ENCODE measurements at regions not wholly inside any gene's neighbourhood (a gene's known extent, or its start where the extent isn't known, plus 50 kb on each side); places are given as distances from the start of the nearest gene placed in this dataset.

DNA sequence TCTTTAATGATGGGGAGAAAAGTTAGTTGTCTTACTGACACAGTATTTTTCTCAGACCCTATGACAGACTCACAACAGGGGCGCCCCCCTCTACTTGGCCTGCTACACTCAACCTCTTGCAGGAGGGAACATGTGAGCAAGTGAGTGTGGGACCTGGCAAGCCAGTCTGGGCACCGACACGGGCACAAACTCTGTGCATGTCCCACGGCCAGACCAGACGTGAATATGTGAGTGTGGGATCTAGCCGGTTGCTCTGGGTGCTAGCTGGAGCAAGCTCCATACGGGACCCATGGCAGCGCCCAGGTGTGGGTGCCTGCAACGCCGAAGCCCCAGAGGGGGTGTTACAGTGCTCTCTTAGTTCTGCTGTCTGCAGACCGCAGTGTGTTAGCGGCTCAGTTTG, 1437.3 kb upstream of the MIR17HG start:
- Histone ChIP-seq H3K4me2 (ENCODE audit: low read length) (no peak overlapping the region), H3K4me1 (ENCODE audit: control insufficient read depth in 1 of 2, insufficient read depth in 2 of 2, low read length in 2 of 2) (no peaks in the 10 kb centered on the region), H2AFZ (ENCODE audit: insufficient read depth, low read length, poor library complexity) (no peak overlapping the region), H3K4ac (ENCODE audit: low read depth, low read length) (no peak overlapping the region), H3K79me2 (ENCODE audit: control insufficient read depth, insufficient read depth, low read length, poor library complexity) (no peaks in the 10 kb centered on the region), H3K9ac (ENCODE audit: low read length) (no peak overlapping the region), H3K23ac (ENCODE audit: low read length) (no peak overlapping the region), H3K14ac (ENCODE audit: low read length) (no peak overlapping the region), H3K18ac (ENCODE audit: low read length) (no peak overlapping the region), H4K91ac (ENCODE audit: low read depth, low read length) (no peak overlapping the region), H3K27ac (ENCODE audit: low read depth, low read length) (no peak overlapping the region), H3K36me3 (ENCODE audit: control insufficient read depth in 1 of 2, insufficient read depth in 2 of 2, low read length in 2 of 2) (no peaks in the 10 kb centered on the region), H3K4me3 (ENCODE audit: low read depth, low read length) (no peak overlapping the region), H2BK120ac (ENCODE audit: insufficient read depth, low read length, poor library complexity) (no peak overlapping the region), H2AK5ac (ENCODE audit: low read length) (no peak overlapping the region), H2BK12ac (ENCODE audit: low read length) (no peak overlapping the region), H4K12ac (ENCODE audit: low read depth, low read length) (no peak overlapping the region), H4K8ac (ENCODE audit: low read depth, low read length) (no peak overlapping the region), H3K27me3 (ENCODE audit: insufficient read depth, low read length) (no peaks in the 10 kb centered on the region), H2BK5ac (ENCODE audit: low read depth, low read length, poor library complexity) (no peak overlapping the region), H3K79me1 (ENCODE audit: low read length) (no peaks in the 10 kb centered on the region), H3K9me3 (ENCODE audit: insufficient read depth, low read depth, low read length) (peaks cover 2% of the 10 kb centered on the region)
- no peak for DNase-seq
- WGBS (ENCODE audit: extremely low coverage, insufficient coverage, insufficient read length): no CpG with 5 or more reads among the region's 12 CpGs

DNA sequence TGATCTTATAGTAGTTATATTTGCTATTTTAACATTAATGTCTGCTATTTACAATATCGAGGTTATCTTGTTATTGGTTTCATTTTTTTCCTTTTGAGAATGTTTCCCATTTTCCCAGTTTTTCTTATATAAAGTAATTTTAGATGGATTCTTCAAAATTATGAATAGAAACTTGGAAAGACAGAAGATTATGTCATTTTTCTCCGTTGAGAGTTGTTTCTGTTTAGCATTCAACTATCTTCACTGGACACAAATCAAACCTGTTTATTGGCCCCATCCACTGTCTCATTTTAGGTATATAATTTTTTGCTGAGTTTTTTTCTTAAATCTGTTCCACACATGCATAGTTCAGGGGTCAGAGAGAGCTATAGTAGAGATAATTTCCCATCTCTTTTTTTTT, 1430.9 kb upstream of the MIR17HG start:
- H2AFZ ChIP-seq (ENCODE audit: insufficient read depth, low read length, poor library complexity): no peak overlapping the region
- H3K4me2 ChIP-seq (ENCODE audit: low read length): no peak overlapping the region
- no peak overlapping the region for H3K4me3 ChIP-seq (ENCODE audit: low read depth, low read length)
- H3K18ac ChIP-seq (ENCODE audit: low read length): no peak overlapping the region
- no peak overlapping the region for H3K4ac ChIP-seq (ENCODE audit: low read depth, low read length)
- H2BK5ac ChIP-seq (ENCODE audit: low read depth, low read length, poor library complexity): no peak overlapping the region
- H3K9ac ChIP-seq (ENCODE audit: low read length): no peak overlapping the region
- H3K4me1 ChIP-seq (ENCODE audit: control insufficient read depth in 1 of 2, insufficient read depth in 2 of 2, low read length in 2 of 2): no peaks in the 10 kb centered on the region
- H3K36me3 ChIP-seq (ENCODE audit: control insufficient read depth in 1 of 2, insufficient read depth in 2 of 2, low read length in 2 of 2): no peaks in the 10 kb centered on the region
- H2AK5ac ChIP-seq (ENCODE audit: low read length): no peak overlapping the region
- H4K8ac ChIP-seq (ENCODE audit: low read depth, low read length): no peak overlapping the region
- no peak overlapping the region for H3K27ac ChIP-seq (ENCODE audit: low read depth, low read length)
- no peaks in the 10 kb centered on the region for H3K79me2 ChIP-seq (ENCODE audit: control insufficient read depth, insufficient read depth, low read length, poor library complexity)
- no peak overlapping the region for H2BK12ac ChIP-seq (ENCODE audit: low read length)
- no peak overlapping the region for H3K23ac ChIP-seq (ENCODE audit: low read length)
- H3K14ac ChIP-seq (ENCODE audit: low read length): no peak overlapping the region
- H2BK120ac ChIP-seq (ENCODE audit: insufficient read depth, low read length, poor library complexity): no peak overlapping the region
- no peaks in the 10 kb centered on the region for H3K9me3 ChIP-seq (ENCODE audit: insufficient read depth, low read depth, low read length)
- WGBS (ENCODE audit: extremely low coverage, insufficient coverage, insufficient read length): no CpG with 5 or more reads among the region's 2 CpGs
- H3K79me1 ChIP-seq (ENCODE audit: low read length): no peaks in the 10 kb centered on the region
- H4K91ac ChIP-seq (ENCODE audit: low read depth, low read length): no peak overlapping the region
- H3K27me3 ChIP-seq (ENCODE audit: insufficient read depth, low read length): no peaks in the 10 kb centered on the region
- no peak for DNase-seq
- no peak overlapping the region for H4K12ac ChIP-seq (ENCODE audit: low read depth, low read length)

DNA sequence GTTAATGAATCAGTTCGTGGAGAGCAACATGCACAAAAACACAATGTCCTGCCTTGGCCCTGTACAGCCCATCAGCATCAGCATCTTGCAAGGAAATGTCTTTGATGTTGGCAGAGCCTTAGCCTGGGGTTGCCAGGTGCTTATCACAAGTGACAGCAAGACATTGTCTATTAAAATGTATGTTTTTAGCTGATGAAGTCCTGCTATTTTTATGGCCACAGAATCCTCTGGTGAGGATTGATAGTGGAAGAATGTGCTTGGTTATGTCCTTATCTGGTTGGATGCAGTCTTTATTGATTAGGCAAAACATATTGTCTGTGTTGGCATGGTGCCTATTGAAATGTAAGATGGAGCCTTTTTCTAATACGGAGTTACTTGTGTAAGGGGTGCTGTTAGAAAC, 1427.0 kb upstream of the MIR17HG start:
- Histone ChIP-seq H3K27ac (ENCODE audit: low read depth, low read length) (no peak overlapping the region), H3K4me3 (ENCODE audit: low read depth, low read length) (no peak overlapping the region), H2AK5ac (ENCODE audit: low read length) (no peak overlapping the region), H3K27me3 (ENCODE audit: insufficient read depth, low read length) (no peaks in the 10 kb centered on the region), H2BK120ac (ENCODE audit: insufficient read depth, low read length, poor library complexity) (no peak overlapping the region), H3K14ac (ENCODE audit: low read length) (no peak overlapping the region), H2AFZ (ENCODE audit: insufficient read depth, low read length, poor library complexity) (no peak overlapping the region), H3K23ac (ENCODE audit: low read length) (no peak overlapping the region), H3K9ac (ENCODE audit: low read length) (no peak overlapping the region), H2BK12ac (ENCODE audit: low read length) (no peak overlapping the region), H2BK5ac (ENCODE audit: low read depth, low read length, poor library complexity) (no peak overlapping the region), H3K18ac (ENCODE audit: low read length) (no peak overlapping the region), H3K79me1 (ENCODE audit: low read length) (no peaks in the 10 kb centered on the region), H4K8ac (ENCODE audit: low read depth, low read length) (no peak overlapping the region), H3K4me1 (ENCODE audit: control insufficient read depth in 1 of 2, insufficient read depth in 2 of 2, low read length in 2 of 2) (no peaks in the 10 kb centered on the region), H3K9me3 (ENCODE audit: insufficient read depth, low read depth, low read length) (no peaks in the 10 kb centered on the region), H3K36me3 (ENCODE audit: control insufficient read depth in 1 of 2, insufficient read depth in 2 of 2, low read length in 2 of 2) (no peaks in the 10 kb centered on the region), H3K4me2 (ENCODE audit: low read length) (no peak overlapping the region), H4K91ac (ENCODE audit: low read depth, low read length) (no peak overlapping the region), H3K79me2 (ENCODE audit: control insufficient read depth, insufficient read depth, low read length, poor library complexity) (no peaks in the 10 kb centered on the region), H3K4ac (ENCODE audit: low read depth, low read length) (no peak overlapping the region), H4K12ac (ENCODE audit: low read depth, low read length) (no peak overlapping the region)
- no peak for DNase-seq
- no CpG with 5 or more reads among the region's 2 CpGs for WGBS (ENCODE audit: extremely low coverage, insufficient coverage, insufficient read length)

DNA sequence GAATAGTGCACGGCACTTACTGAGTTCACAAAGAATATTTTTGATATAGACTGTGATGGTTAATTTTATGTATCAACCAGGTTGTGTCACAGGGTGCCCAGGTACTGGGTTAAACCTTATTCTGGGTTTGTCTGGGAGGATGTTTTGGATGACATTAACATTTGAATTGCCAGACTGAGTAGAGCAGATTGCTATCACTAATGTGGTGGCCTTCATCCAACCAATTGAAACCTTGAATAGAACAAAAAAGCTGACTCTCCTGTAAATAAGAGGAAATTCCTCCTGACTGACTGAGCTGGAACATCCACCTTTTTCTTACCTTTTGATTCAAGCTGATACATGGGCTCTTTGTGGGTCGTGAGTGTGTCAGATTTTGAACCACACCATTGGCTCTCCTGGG, 1424.4 kb upstream of the MIR17HG start:
- H2BK5ac ChIP-seq (ENCODE audit: low read depth, low read length, poor library complexity): no peak overlapping the region
- no peak overlapping the region for H4K12ac ChIP-seq (ENCODE audit: low read depth, low read length)
- WGBS (ENCODE audit: extremely low coverage, insufficient coverage, insufficient read length): no CpG with 5 or more reads among the region's 2 CpGs
- H4K91ac ChIP-seq (ENCODE audit: low read depth, low read length): no peak overlapping the region
- no peak overlapping the region for H3K9ac ChIP-seq (ENCODE audit: low read length)
- no peak overlapping the region for H3K4me3 ChIP-seq (ENCODE audit: low read depth, low read length)
- H3K27ac ChIP-seq (ENCODE audit: low read depth, low read length): no peak overlapping the region
- no peak overlapping the region for H2AK5ac ChIP-seq (ENCODE audit: low read length)
- no peak overlapping the region for H3K4ac ChIP-seq (ENCODE audit: low read depth, low read length)
- no peaks in the 10 kb centered on the region for H3K27me3 ChIP-seq (ENCODE audit: insufficient read depth, low read length)
- H3K18ac ChIP-seq (ENCODE audit: low read length): no peak overlapping the region
- H3K79me1 ChIP-seq (ENCODE audit: low read length): no peaks in the 10 kb centered on the region
- no peak for DNase-seq
- H3K9me3 ChIP-seq (ENCODE audit: insufficient read depth, low read depth, low read length): no peaks in the 10 kb centered on the region
- no peak overlapping the region for H3K14ac ChIP-seq (ENCODE audit: low read length)
- no peaks in the 10 kb centered on the region for H3K79me2 ChIP-seq (ENCODE audit: control insufficient read depth, insufficient read depth, low read length, poor library complexity)
- H2AFZ ChIP-seq (ENCODE audit: insufficient read depth, low read length, poor library complexity): no peak overlapping the region
- no peak overlapping the region for H3K4me2 ChIP-seq (ENCODE audit: low read length)
- H4K8ac ChIP-seq (ENCODE audit: low read depth, low read length): no peak overlapping the region
- H2BK12ac ChIP-seq (ENCODE audit: low read length): no peak overlapping the region
- H3K23ac ChIP-seq (ENCODE audit: low read length): no peak overlapping the region
- no peaks in the 10 kb centered on the region for H3K4me1 ChIP-seq (ENCODE audit: control insufficient read depth in 1 of 2, insufficient read depth in 2 of 2, low read length in 2 of 2)
- no peaks in the 10 kb centered on the region for H3K36me3 ChIP-seq (ENCODE audit: control insufficient read depth in 1 of 2, insufficient read depth in 2 of 2, low read length in 2 of 2)
- no peak overlapping the region for H2BK120ac ChIP-seq (ENCODE audit: insufficient read depth, low read length, poor library complexity)

All from trophoblast cell (in vitro differentiated cells and primary cell).